H9 (cell line): ENCODE measurements at regions not wholly inside any gene's neighbourhood (a gene's known extent, or its start where the extent isn't known, plus 50 kb on each side); places are given as distances from the start of the nearest gene placed in this dataset.

Experiments used
- DNase-seq: peaks from one replicate; pipeline ENCODE4 v3.0.0-alpha.2; 2017
- H2AFZ ChIP-seq: one replicate; pipeline ENCODE4 v1.6.1; 2013; ENCODE audit warnings: mild to moderate bottlenecking, low read length, control low read depth, moderate library complexity
- H2AK5ac ChIP-seq: 2 replicates; pipeline ENCODE4 v1.6.1; 2013; ENCODE audit warnings: low read length, control low read depth, mixed read lengths; ENCODE audit not compliant: insufficient read length
- H2BK120ac ChIP-seq: one replicate; pipeline ENCODE4 v1.6.1; 2013; ENCODE audit warnings: low read depth, mild to moderate bottlenecking, low read length, control low read depth, inconsistent platforms; ENCODE audit not compliant: poor library complexity, severe bottlenecking
- H2BK12ac ChIP-seq: 2 replicates; pipeline ENCODE4 v1.6.1; 2013; ENCODE audit warnings: low read length, control low read depth, mixed read lengths, low read depth; ENCODE audit not compliant: insufficient read length
- H2BK15ac ChIP-seq: 2 replicates; pipeline ENCODE4 v1.6.1; 2013; ENCODE audit warnings: low read depth, low read length, control low read depth
- H2BK20ac ChIP-seq: one replicate; pipeline ENCODE4 v1.6.1; 2013; ENCODE audit warnings: low read depth, mild to moderate bottlenecking, low read length, control low read depth, inconsistent platforms; ENCODE audit not compliant: poor library complexity, severe bottlenecking
- H2BK5ac ChIP-seq: 2 replicates; pipeline ENCODE4 v1.6.1; 2013; ENCODE audit warnings: low read length, control low read depth, mixed read lengths; ENCODE audit not compliant: insufficient read length
- H3K14ac ChIP-seq: 2 replicates; pipeline ENCODE4 v1.6.1; 2013; ENCODE audit warnings: low read length, control low read depth; ENCODE audit not compliant: insufficient read depth
- H3K18ac ChIP-seq: 2 replicates; pipeline ENCODE4 v1.6.1; 2013; ENCODE audit warnings: low read depth, mild to moderate bottlenecking, mixed read lengths, low read length, control low read depth; ENCODE audit not compliant: insufficient read length
- H3K23ac ChIP-seq: 2 replicates; pipeline ENCODE4 v1.6.1; 2013; ENCODE audit warnings: low read length, control low read depth, mixed read lengths, low read depth; ENCODE audit not compliant: insufficient read length
- H3K23me2 ChIP-seq: 2 replicates; pipeline ENCODE4 v1.6.1; 2013; ENCODE audit warnings: low read depth, mild to moderate bottlenecking, mixed read lengths, low read length, control low read depth; ENCODE audit not compliant: insufficient read length, poor library complexity, severe bottlenecking
- H3K27ac ChIP-seq: 2 replicates; pipeline ENCODE4 v1.5.1; 2013; ENCODE audit warnings: low read length, control low read depth, mixed read lengths, low read depth; ENCODE audit not compliant: insufficient read length
- H3K27me3 ChIP-seq: 2 replicates; pipeline ENCODE4 v1.6.1; 2013; ENCODE audit warnings: low read length, control low read depth, inconsistent platforms; ENCODE audit not compliant: insufficient read depth
- H3K4ac ChIP-seq: 2 replicates; pipeline ENCODE4 v1.6.1; 2013; ENCODE audit warnings: low read depth, mild to moderate bottlenecking, control low read depth, inconsistent platforms, low read length, moderate library complexity
- H3K4me1 ChIP-seq: 2 replicates; pipeline ENCODE4 v1.6.1; 2013; ENCODE audit warnings: low read length, control low read depth, inconsistent platforms; ENCODE audit not compliant: insufficient read depth
- H3K4me2 ChIP-seq: 2 replicates; pipeline ENCODE4 v1.6.1; 2013; ENCODE audit warnings: low read length, control low read depth, mixed read lengths; ENCODE audit not compliant: insufficient read length, insufficient read depth
- H3K56ac ChIP-seq: 2 replicates; pipeline ENCODE4 v1.6.1; 2013; ENCODE audit warnings: low read depth, mild to moderate bottlenecking, mixed read lengths, low read length, control low read depth; ENCODE audit not compliant: insufficient read length
- H3K79me1 ChIP-seq: 2 replicates; pipeline ENCODE4 v1.6.1; 2013; ENCODE audit warnings: low read depth, mild to moderate bottlenecking, moderate library complexity, low read length, control low read depth, inconsistent platforms; ENCODE audit not compliant: insufficient read depth, poor library complexity, severe bottlenecking
- H3K79me2 ChIP-seq: 2 replicates; pipeline ENCODE4 v1.6.1; 2013; ENCODE audit warnings: low read length, control low read depth, inconsistent platforms; ENCODE audit not compliant: insufficient read depth
- H3K9ac ChIP-seq: 2 replicates; pipeline ENCODE4 v1.6.1; 2013; ENCODE audit warnings: low read length, control low read depth, mixed read lengths; ENCODE audit not compliant: insufficient read length; ENCODE audit errors: extremely low read depth
- H3K9me3 ChIP-seq: one replicate; pipeline ENCODE4 v1.6.1; 2013; ENCODE audit warnings: low read depth, low read length, inconsistent platforms; ENCODE audit not compliant: control insufficient read depth
- H3T11ph ChIP-seq: one replicate; pipeline ENCODE4 v1.6.1; 2013; ENCODE audit warnings: mild to moderate bottlenecking, low read length, control low read depth, inconsistent platforms
- H4K20me1 ChIP-seq: one replicate; pipeline ENCODE4 v1.6.1; 2013; ENCODE audit not compliant: control insufficient read depth, insufficient read length, insufficient read depth
- H4K5ac ChIP-seq: 2 replicates; pipeline ENCODE4 v1.6.1; 2013; ENCODE audit warnings: low read depth, mild to moderate bottlenecking, mixed read lengths, low read length, control low read depth; ENCODE audit not compliant: insufficient read length
- H4K8ac ChIP-seq: replicated peaks from 2 replicates; pipeline ENCODE4 v1.6.1; 2013; ENCODE audit warnings: low read length, control low read depth, mixed read lengths, low read depth; ENCODE audit not compliant: insufficient read length
- H4K91ac ChIP-seq: 2 replicates; pipeline ENCODE4 v1.6.1; 2013; ENCODE audit warnings: low read depth, mild to moderate bottlenecking, moderate library complexity, mixed read lengths, low read length, control low read depth; ENCODE audit not compliant: insufficient read length
- H3K27ac Mint-ChIP-seq, 3 experiments: 2 replicates in 2 of 3; 3 replicates in 1 of 3; pipeline ENCODE4 v1.8.0; 2020 to 2021; ENCODE audit warnings: mixed read lengths in 3 of 3, mild to moderate bottlenecking in 1 of 3, moderate library complexity in 1 of 3
- H3K27me3 Mint-ChIP-seq: 2 replicates; pipeline ENCODE4 v1.8.0; 2021; ENCODE audit warnings: low read depth, mild to moderate bottlenecking, moderate library complexity, mixed read lengths
- H3K36me3 Mint-ChIP-seq, 3 experiments: 2 replicates in 2 of 3; 3 replicates in 1 of 3; pipeline ENCODE4 v1.8.0; 2020 to 2021; ENCODE audit warnings: low read depth in 3 of 3, mixed read lengths in 3 of 3; ENCODE audit not compliant: insufficient read depth in 1 of 3
- H3K4me1 Mint-ChIP-seq, 2 experiments: 2 replicates each; pipeline ENCODE4 v1.8.0; 2020; ENCODE audit warnings: mixed read lengths in 2 of 2
- H3K4me3 Mint-ChIP-seq, 2 experiments: 2 replicates in 1 of 2; 3 replicates in 1 of 2; pipeline ENCODE4 v1.8.0; 2020 to 2021; ENCODE audit warnings: mild to moderate bottlenecking in 2 of 2, mixed read lengths in 2 of 2, moderate library complexity in 1 of 2
- H3K9me3 Mint-ChIP-seq, 2 experiments: 2 replicates in 1 of 2; 3 replicates in 1 of 2; pipeline ENCODE4 v1.8.0; 2020; ENCODE audit warnings: mild to moderate bottlenecking in 2 of 2, mixed read lengths in 2 of 2, moderate library complexity in 1 of 2
- CTCF ChIP-seq: fragments of 200-600 bp; sonication (generic); conservative IDR thresholded peaks from 3 replicates; pipeline ENCODE4 v1.8.0; 2021; ENCODE audit warnings: antibody characterized with exemption, mild to moderate bottlenecking
- WGBS: extraction: QIAGEN DNeasy Blood & Tissue Kit; methylation state at CpG from one replicate; pipeline ENCODE4 v1.1.7; 2013; ENCODE audit warnings: missing lambda C conversion rate, low lambda C conversion rate, mixed read lengths; ENCODE audit not compliant: insufficient read length; ENCODE audit errors: extremely low coverage; 5-methylcytosine and 5-hydroxymethylcytosine counted together

GRCh38 chr5:136642976-136643375, 277.6 kb upstream of the TRPC7 start:
- no CpG with 5 or more reads among the region's 2 CpGs for WGBS
- Histone ChIP-seq H2BK20ac (no peak overlapping the region), H2AK5ac (no peak overlapping the region), H3K4me2 (no peak overlapping the region), H3K4me1 (peaks cover 6% of the 10 kb centered on the region; the same call in 1 of the 2 replicates), H3K9ac (no peak overlapping the region), H3K14ac (no peak overlapping the region), H4K91ac (no peak overlapping the region), H2BK12ac (no peak overlapping the region), H4K8ac (no peak overlapping the region), H3K18ac (no peak overlapping the region), H2BK5ac (no peak overlapping the region), H3K56ac (no peak overlapping the region), H3K23me2 (no peaks in the 10 kb centered on the region), H2BK120ac (no peak overlapping the region), H3K79me2 (no peaks in the 10 kb centered on the region), H3K9me3 (no peaks in the 10 kb centered on the region), H4K20me1 (no peaks in the 10 kb centered on the region), H3K4ac (no peak overlapping the region), H2BK15ac (no peak overlapping the region), H3K27ac (no peak overlapping the region), H4K5ac (no peak overlapping the region), H3K23ac (no peak overlapping the region), H3K79me1 (no peaks in the 10 kb centered on the region), H2AFZ (no peak overlapping the region), H3T11ph (no peak overlapping the region), H3K27me3 (no peaks in the 10 kb centered on the region)
- Mint-ChIP-seq H3K27me3 (no peaks in the 10 kb centered on the region), H3K4me3 (no peak overlapping the region), H3K27ac (peak overlapping the region in 2 of 3 experiments; percentile 31 to 72; a peak in 4 of 7 replicates), H3K36me3 (no peaks in the 10 kb centered on the region; a peak in 1 of 7 replicates), H3K4me1 (peaks cover 3 to 8% of the 10 kb centered on the region in 2 experiments; a peak in 3 of 4 replicates), H3K9me3 (no peaks in the 10 kb centered on the region)
- no peak for TF ChIP-seq CTCF
- no peak for DNase-seq
